ENCODE measurements at regions not wholly inside any gene's neighbourhood (a gene's known extent, or its start where the extent isn't known, plus 50 kb on each side); places are given as distances from the start of the nearest gene placed in this dataset.

DNA sequence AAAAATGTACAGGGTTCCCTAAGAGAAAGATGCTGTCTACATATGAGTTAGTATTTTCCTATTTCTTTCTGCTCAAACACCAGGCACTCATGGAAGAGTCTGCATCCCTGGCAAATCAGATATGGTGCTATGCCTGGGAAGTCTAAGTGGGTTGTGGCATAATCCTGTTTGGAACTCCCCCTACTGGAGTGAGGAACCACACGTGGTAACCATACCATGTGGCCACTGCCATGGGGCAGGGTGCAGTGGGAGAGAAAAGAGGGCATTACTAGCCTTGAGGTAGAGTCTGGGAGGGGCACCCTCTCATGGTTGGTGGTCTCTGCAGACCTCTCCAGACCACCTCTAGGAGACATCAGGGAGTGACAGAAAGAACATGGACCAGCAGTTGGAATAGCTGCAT is 257.9 kb upstream of the ATP5MC3 start:
- no peak for TF ChIP-seq BHLHE40 (IDR thresholded peaks at IDR 0.05; ENCODE audit: borderline replicate concordance)
- TF ChIP-seq SP1 (IDR thresholded peaks at IDR 0.05): no peak
- no peak for TF ChIP-seq ELF4 (IDR thresholded peaks at IDR 0.05)
- TF ChIP-seq L3MBTL2 (conservative IDR thresholded peaks at IDR 0.05): no peak
